H4 (cell line): ENCODE measurements at regions not wholly inside any gene's neighbourhood (a gene's known extent, or its start where the extent isn't known, plus 50 kb on each side); places are given as distances from the start of the nearest gene placed in this dataset.

Experiments used
- DNase-seq: peaks from one replicate; pipeline ENCODE4 v3.0.0-alpha.2; 2015; ENCODE audit warnings: low spot score

DNA sequence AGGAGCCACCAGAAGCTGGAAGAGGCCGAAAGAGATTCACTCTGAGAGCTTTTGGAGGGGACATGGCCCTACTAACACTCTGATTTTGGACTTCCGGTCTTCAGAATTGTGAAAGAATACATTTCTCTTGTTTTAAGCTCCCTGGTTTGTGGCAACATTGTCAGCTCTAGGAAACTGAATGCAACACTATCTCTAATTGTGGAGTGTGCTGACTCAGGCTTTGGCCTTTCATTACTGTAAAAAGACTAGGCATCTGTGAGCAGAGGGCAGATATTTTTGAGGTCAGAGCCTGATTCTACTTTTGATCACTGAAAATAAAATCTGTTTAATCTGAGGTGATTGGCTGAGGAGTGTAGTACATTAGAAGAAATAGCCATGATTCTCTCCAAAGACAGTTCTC, 185.4 kb upstream of the FAM98A start:
- no peak for DNase-seq

DNA sequence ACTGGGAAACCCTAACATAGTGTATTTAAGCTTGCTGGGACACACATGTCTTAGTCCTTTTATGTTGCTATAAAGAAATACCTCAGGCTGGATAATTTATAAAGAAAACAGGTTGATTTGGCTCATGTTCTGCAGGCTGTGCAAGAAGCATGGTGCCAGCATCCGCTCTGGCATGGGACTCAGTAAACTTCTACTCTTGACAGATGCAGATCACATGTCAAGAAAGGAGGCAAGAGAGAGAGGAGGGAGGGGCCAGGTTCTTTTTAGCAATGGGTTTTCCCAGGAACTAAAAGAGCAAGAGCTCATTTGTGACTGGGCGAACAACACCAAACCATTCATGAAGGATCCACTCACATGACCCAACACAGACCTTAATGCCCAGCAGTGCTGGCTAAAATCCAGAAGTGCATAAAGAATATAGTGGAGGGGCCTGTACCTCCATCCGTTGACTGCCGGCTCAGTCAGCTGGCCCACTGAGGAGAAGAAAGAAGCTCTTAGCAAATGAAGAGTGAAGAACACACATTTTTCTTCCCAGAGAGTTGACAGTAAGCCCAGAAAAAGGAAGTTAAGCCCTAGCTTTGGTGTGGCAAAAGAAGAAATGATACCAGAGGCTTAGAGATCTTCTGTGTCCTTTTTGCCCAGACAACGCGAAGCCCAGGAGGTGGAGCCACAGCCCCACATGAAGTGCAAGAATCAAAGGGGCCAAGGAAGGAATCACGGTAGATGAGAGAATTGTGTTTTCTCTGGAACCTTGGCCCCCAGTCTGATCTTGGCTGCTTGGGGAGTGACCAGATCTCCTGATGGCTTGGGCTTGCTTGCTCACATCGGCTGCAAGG, 183.5 kb upstream of the FAM98A start:
- DNase-seq, result no peak

DNA sequence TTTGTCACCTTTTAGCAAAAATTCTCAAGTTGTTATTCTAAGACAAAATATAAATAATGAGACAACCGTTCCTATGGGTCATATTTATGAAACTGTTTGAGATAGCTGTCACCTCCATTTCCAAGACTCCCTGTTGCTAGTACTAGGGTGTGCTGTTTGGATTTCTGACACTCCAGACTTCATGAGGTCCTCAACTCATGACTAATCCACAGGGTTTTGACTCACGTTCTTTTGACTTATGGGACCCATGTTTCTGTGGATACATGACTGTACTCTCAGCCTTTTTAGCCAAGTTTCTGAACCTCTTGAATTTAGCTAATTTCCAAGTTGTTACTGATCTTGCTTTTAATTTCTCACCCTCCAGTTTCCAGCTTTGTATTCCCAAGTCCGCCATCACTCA, 178.7 kb upstream of the FAM98A start:
- no peak for DNase-seq

DNA sequence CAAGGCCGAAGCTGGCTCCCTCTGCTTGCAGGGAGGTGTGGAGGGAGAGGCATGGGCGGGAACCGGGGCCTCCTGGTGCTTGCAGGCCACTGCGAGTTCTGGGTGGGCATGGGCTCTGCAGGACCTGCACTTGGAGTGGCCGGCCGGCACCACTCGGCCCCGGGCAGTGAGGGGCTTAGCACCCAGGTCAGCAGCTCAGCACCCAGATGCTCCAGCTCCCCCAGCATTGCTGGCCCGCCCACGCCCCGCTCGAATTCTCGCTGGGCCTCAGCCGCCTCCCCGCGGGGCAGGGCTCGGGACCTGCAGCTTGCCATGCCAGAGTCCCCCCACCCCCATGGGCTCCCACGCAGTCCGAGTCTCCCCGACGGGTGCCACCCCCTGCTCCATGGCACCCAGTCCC, 176.2 kb upstream of the FAM98A start:
- DNase-seq, result no peak

DNA sequence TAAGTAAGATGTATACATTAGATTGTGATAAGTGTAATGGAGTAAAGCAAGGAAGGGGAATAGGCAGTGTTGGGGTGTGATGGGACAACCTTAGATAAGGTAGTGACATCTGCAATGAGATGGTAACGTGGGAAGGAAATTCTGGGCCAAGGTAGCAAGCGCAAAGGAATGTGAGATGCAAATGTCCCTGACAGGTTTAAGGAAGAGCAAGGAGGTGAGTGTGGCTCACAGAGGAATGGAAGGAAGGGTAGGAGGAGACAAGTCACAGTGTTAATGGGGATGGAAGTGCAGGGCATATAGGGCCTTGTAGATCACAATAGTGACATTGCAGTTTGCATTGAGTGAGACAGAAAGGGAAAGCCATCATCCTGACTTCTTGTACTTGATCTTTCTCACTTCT, 170.9 kb upstream of the FAM98A start:
- no peak for DNase-seq

DNA sequence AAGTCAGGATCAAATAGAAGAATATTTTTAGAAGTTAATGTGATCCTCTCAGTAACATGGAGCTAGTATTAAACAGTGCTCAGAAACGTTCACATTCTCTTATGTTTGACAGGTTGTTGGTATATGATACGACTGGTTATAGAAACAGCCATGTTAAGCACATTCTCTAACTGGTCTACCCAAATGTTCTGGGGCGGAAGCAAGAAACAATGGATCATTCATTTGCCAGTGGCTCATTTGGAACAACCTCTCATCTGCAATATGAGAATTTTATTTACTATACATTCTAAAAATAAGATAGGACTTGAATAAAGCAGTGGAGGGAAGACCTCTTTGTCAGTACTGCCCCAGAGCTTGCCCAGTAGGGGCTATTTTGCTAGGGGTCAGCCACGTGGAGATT, 167.1 kb upstream of the FAM98A start:
- no peak for DNase-seq

DNA sequence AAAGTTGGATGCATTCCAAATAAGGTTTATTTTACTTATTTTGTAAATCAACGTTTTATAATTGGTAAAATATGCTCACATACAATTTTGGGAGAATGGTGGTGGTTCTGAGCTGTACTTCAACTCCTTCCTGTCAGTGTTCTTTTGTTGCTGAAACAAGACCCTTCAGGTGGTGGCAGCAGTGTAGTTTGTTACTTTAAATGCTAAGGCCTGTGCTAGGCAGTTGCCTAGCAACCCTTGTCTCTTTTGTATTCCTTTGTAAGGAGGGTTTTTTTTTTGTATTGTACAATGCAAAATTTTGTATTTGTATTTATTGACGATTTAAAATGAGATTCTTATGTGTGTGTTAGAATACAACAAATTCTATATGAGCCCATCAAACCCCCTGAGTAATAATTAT, 166.0 kb upstream of the FAM98A start:
- no peak for DNase-seq

DNA sequence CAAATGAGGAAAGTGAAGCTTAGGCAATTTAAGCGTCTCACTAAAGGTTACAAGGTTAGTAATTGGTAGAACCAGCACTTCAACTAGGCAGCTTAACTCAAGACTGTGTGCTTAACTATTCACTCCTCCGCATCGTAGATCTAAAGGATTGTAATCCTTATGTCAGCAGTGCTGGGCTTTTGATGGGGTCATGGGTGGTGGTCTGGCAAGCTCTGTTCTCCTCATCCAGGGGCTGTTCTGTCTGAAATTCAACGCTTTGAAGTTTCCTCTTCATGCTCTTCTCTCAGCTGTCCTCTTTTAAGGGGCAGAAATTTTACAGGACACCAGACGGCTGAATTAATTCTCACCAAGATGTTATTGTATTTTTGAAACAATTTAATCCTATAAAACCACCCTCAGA, 165.5 kb upstream of the FAM98A start:
- no peak for DNase-seq

DNA sequence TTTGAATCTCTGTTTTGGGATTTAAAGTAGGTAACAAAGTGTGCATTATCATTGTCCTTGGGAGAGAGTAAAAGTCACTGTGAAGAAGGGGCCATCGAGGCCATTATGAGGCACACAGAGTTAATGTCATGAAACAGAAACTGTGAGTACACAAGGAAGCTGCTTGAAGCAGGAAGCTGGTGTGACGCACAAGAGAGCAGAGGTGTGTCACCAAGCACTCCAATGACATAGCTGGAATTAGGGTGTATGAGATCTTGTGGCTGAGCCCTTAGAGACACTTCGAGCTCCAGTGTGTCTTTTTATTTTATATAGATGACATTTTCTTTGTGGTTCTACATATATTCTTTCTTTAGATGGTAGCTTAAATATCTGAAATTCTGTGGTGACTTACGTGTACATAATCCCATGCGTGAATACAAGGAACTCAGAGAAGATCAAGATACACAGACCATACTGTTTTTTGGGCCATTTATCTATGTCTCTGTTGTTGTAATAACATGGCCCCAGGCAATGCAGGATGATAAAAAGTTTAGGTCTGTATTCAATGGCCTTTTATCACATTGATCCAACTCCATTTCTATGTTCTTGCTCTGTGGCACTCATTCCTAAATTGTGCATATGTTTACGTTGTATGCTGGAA, 164.7 kb upstream of the FAM98A start:
- DNase-seq, result no peak

DNA sequence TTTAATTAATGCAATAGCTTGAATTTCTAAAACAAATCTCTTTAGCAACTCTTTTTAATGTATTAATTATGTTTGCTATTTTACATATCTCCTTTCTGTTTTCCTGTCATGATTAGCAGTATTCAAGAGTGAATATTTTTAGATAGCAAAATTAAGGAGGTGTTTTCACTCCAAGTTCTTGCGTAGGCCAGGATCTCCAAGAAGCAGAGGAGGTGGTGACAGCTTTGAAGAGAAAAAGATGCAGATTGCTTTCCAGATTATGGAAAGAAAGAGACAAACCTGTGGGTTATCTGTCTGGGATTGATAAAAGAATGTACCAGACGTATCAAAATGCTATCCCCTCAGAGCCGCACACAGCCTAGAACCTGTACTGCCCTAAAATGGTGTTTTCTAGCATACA, 163.5 kb upstream of the FAM98A start:
- DNase-seq, result no peak

DNA sequence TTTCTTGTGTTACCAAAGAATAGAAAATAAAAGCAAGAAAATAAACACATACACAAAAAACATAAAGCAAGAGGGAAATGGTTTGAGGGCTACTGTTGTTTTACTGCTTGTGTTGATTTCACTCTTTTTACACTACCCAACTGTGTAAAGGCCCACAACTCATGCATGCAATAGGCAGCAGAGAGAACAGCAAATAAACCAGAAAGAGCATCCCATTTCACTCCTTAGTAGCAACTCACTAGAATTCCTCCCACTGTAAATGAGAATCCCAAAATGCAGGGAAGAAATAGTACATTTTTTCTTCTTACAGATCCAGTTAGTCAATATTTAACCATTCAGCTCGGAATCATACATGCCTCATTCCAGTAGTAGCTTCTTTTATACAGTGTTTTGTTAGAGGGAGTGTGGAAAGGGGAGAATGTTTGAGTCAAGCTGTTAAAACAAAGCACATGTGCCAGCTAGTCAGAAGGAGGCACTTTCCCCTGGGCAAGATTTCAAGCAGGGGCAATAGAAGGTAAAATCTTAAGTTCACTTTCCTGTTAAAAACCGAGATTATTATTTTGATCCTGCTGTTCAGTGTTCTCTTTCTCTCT, 147.2 kb upstream of the FAM98A start:
- no peak for DNase-seq

DNA sequence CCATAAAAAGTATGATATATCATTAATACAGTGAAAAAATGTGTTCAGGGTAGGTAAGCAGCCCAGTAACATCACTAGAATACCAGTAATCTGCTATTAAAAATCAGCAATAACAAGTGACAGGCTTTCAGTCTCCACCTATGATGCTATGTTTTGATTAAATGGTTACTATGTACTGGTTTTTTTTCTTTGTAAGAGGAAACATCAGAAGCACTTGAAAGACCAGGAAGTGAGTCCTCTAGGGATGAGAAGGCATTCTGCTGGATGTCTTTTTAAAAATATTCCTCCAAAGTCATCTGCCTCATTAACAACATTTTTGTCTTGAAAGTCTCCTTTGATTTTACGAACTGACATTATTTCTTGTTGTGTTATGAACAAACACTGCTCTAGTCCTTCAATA, 136.0 kb upstream of the FAM98A start:
- DNase-seq, result no peak

DNA sequence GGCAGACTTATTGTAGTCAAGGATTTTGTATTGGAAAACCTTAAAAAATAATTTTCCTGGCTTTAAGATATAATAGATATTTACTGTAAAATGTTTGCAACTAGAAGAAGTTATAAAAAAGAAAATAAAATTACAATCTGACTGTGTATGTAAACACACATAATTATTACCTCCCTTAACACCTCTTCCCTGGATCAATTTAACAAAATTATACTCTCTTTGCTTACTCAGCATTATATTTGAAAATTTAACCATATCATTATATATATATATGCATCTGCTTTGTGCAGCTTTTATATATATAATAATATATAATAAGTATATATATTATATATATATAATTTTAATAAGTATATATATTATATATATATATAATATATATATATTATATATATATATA, 131.7 kb upstream of the FAM98A start:
- no peak for DNase-seq

DNA sequence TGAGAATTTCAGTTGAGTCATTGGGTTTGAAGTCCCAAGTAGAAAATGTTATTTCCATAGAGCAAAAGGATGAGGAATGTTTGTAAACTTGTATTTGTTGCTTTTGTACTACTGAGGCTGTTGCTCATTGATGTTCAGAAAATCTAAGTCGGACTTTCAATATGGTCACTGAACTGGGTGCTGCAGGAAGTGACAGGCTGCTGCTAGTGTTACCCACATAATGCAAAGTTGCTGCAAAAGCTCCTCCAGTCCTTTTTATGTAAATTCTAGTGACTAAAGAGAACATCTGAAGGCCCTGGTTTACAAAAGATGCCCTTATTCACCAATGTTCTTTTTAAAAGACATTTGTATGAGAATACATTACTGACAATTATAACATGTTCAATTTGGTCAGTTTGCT, 131.1 kb upstream of the FAM98A start:
- no peak for DNase-seq

DNA sequence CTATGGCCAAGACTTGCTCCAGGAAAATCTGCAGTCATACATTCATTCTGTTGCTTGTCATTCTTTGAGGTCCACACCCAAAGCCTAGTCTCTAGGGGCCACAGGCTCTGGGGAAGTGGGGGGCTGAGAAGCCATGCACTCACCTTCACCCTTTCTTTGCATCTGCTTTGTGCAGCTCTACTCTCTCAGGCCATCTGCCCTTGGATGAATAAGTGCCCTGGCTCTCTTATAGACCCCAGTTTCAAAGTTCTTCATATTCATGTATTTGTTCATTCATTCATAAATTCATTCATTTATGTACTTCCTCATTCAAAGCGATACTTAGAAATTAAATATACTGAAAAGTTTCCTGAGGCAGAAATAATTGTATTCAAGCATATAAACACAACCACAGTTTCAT, 130.3 kb upstream of the FAM98A start:
- DNase-seq, result no peak

DNA sequence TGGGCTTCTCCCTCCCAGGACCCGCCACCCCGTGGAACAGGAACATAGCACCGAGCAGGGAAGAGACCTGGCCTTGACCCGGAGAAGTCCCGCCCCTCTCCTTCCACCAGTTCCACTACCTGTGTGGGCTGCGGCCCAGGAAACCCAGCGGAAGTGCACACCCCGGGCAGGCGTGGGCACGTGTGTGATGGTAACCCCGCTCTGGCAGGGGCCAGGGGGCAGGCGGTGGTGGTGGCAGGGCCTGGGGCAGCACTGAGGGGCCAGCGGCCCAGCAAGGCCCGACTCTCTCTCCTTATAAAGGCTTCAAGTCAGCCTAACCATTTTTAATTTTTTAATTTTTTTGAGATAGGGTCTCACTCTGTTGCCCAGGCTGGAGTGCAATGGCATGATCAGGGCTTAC, 129.0 kb upstream of the FAM98A start:
- no peak for DNase-seq

DNA sequence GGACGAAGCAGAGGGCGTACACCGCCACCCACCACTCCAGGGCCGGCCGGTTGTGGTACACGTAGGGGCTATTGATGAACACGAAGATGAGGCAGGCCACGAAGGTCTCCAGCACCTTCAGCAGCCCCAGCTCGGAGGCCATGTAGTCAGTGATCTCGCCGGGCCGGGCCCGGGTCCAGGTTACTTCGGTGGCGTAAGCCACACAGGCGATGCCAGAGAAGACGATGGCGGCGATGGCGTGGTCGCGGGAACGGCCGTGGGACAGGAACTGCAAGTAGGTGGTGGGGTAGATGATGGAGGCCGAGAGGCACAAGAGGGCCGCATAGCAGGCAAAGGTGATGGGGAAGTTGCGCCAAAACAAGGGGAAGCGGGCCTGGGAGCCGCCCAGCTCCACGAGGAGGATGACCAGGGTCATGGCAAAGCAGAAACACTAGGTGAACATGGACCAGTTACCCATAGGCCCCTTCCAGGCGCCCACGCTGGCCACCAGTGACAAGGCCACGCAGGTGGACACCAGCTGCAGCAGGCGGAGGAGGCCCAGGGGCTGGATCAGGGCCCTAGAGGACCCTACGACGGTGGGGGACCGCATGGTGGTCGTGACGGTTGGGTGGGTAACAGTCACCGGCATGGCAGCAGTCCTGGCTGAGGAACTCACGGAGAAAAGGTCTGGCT, 128.4 kb upstream of the FAM98A start:
- DNase-seq, result no peak

DNA sequence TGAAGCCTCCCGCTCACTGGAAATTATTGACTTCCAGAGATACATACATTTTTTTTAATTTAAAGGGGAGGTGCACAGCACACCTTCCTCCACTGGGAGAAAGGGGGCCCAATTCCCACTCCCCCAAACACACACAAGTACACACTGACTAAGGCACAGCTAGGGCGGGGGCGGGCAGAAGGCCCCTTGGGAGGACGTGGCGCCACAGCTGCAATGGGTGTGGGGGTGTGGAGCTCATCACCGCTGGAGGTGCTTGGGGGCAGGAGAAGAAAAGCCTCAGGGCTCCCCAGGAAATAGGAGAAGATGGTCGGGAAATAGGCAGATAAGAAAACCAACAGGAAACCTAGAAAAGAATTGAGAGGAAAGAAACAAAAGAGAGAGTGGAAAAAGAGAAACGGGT, 127.3 kb upstream of the FAM98A start:
- DNase-seq, result no peak

DNA sequence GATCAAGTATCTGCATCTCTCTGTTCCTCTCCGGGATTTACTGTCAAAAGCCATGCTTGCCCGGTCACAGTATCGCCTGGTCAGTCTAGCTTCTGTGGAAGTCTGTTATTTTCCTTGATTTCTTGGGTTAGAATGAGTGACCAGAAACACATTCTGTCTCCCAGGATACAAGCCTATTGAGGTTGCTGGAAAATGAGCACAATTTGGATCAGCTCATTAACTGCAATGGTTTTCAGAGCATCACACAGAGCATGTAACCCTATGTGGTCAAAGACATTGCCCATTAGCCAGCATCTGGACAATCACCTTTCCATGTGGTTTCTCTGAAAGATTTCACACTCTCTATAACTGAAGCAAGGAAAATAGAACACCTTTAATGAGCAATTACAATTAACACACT, 124.2 kb upstream of the FAM98A start:
- no peak for DNase-seq

DNA sequence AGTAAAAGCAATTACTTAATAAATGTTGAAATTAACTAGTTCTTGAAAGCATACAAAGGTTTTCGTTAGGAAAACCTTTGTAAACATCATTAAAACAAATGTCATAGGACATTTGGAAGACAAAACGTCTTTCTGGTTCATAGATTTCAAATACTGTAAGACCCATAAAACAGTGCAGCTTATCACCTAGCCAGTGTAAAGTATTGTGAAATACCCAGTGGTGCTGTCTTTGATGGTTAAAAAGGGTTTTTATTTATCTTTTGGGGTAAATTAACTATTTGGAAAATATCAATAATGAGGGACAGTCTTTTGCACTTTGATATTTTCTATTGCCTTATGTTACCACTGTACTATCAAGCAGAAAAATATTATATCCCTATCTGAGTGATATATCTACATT, 120.0 kb upstream of the FAM98A start:
- DNase-seq, result no peak

DNA sequence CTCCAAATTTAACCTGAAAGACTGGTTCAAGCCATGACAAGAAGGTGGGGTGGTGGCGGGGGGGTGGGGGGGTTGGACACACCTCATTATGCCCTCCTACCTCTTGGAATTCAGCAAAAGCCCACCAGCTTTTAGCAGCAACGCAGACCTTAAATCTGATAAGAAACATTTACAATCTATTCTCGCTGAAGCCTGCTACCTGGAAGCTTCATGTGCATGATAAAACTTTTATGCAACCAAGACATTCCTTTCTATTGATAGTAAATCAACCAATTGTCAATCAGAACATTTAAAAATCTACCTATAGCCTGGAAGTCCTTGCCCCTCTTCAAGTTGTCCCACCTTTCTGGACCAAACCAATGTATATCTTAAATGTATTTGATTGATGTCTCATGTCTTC, 113.6 kb upstream of the FAM98A start:
- no peak for DNase-seq

DNA sequence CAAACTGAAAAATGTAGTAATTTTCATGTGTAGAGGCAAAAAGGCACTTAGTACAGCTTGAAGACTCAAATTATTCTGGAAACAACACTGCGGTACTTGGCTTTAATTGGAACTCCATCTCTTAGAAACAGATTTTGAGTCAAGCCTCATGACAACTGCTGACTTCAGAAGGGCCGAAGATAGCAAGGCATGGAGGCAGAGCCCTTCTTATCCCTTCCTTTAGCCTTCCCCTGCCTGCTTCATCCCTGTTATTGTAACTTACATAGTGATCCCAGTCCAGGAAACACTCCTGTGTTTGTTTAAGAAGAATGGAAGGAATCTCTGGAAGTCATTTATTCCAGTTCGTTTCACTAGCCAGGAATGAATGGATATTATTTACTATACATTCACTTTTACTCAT, 110.9 kb upstream of the FAM98A start:
- DNase-seq, result no peak

DNA sequence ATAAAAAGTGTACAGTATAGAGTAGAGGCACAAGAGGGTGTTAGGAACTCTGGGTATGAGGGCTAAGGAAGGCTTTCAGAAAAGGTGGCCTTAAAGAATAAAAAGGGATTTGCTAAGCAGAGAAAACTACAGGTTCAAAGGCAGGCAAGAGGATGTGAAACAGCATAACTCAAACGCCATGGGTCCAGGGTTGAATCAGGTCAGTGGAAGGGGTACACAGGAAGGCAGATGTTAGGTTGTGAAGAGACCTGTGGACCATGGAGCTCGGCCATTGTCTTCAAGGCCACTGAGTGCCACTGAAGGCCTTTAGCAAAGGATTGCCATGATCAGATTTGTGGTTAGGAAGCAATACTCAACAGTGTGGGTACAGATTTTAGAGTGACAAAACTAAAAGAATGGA, 108.2 kb upstream of the FAM98A start:
- DNase-seq, result no peak
